ENCODE measurements at regions not wholly inside any gene's neighbourhood (a gene's known extent, or its start where the extent isn't known, plus 50 kb on each side); places are given as distances from the start of the nearest gene placed in this dataset.
"Not testable (repeated sequence)": the region's sequence is repeated elsewhere in the genome, so short reads cannot be mapped to it uniquely, and the experiment has no call there.

GRCh38 chr13:26888632-26889031 lies 128.0 kb upstream of the GPR12 start:
- no peak for DNase-seq (ENCODE audit: low read depth)

- DNase-seq (ENCODE audit: low read depth): no peak
Measured at GRCh38 chr13:26887594-26887993, 127.0 kb upstream of the GPR12 start.

GRCh38 chr13:26883613-26884257 lies 123.1 kb upstream of the GPR12 start:
- DNase-seq (ENCODE audit: low read depth): no peak

- DNase-seq (ENCODE audit: low read depth): no peak
Measured at GRCh38 chr13:26882731-26883130, 122.1 kb upstream of the GPR12 start.

- DNase-seq (ENCODE audit: low read depth): no peak
Measured at GRCh38 chr13:26881154-26881553, 120.6 kb upstream of the GPR12 start.

- DNase-seq (ENCODE audit: low read depth): no peak
Measured at GRCh38 chr13:26880735-26881134, 120.1 kb upstream of the GPR12 start.

GRCh38 chr13:26878438-26878837 lies 117.9 kb upstream of the GPR12 start:
- DNase-seq (ENCODE audit: low read depth): no peak

GRCh38 chr13:26873386-26873698 lies 112.8 kb upstream of the GPR12 start:
- no peak for DNase-seq (ENCODE audit: low read depth)

- no peak for DNase-seq (ENCODE audit: low read depth)
Measured at GRCh38 chr13:26872525-26873385, 112.2 kb upstream of the GPR12 start.

- DNase-seq (ENCODE audit: low read depth): no peak
Measured at GRCh38 chr13:26867451-26868091, 107.0 kb upstream of the GPR12 start.

GRCh38 chr13:26864576-26864975 lies 104.0 kb upstream of the GPR12 start:
- no peak for DNase-seq (ENCODE audit: low read depth)

- DNase-seq (ENCODE audit: low read depth): no peak
Measured at GRCh38 chr13:26861941-26862340, 101.4 kb upstream of the GPR12 start.

GRCh38 chr13:26855921-26856320 lies 95.3 kb upstream of the GPR12 start:
- DNase-seq (ENCODE audit: low read depth): no peak

GRCh38 chr13:26855071-26855470 lies 94.5 kb upstream of the GPR12 start:
- no peak for DNase-seq (ENCODE audit: low read depth)

GRCh38 chr13:26853323-26853722 lies 92.7 kb upstream of the GPR12 start:
- no peak for DNase-seq (ENCODE audit: low read depth)

GRCh38 chr13:26847281-26847680 lies 86.7 kb upstream of the GPR12 start:
- DNase-seq (ENCODE audit: low read depth): no peak

- DNase-seq (ENCODE audit: low read depth): not testable (repeated sequence)
Measured at GRCh38 chr13:26845063-26845462, 84.5 kb upstream of the GPR12 start.

- no peak for DNase-seq (ENCODE audit: low read depth)
Measured at GRCh38 chr13:26839682-26840081, 79.1 kb upstream of the GPR12 start.

GRCh38 chr13:26838821-26839220 lies 78.2 kb upstream of the GPR12 start:
- DNase-seq (ENCODE audit: low read depth): no peak

GRCh38 chr13:26837997-26838396 lies 77.4 kb upstream of the GPR12 start:
- no peak for DNase-seq (ENCODE audit: low read depth)

GRCh38 chr13:26837102-26837501 lies 76.5 kb upstream of the GPR12 start:
- DNase-seq (ENCODE audit: low read depth): no peak

- no peak for DNase-seq (ENCODE audit: low read depth)
Measured at GRCh38 chr13:26836626-26837025, 76.0 kb upstream of the GPR12 start.

GRCh38 chr13:26834646-26835045 lies 74.1 kb upstream of the GPR12 start:
- no peak for DNase-seq (ENCODE audit: low read depth)

Measured in stimulated activated CD8-positive, alpha-beta memory T cell treated with anti-CD3 and anti-CD28 coated beads, Interleukin-12 subunit alpha, Interleukin-12 subunit beta, amount 100 ng/mL, for 4 hours (primary cell).